HG03064 (cell line): ENCODE measurements at regions not wholly inside any gene's neighbourhood (a gene's known extent, or its start where the extent isn't known, plus 50 kb on each side); places are given as distances from the start of the nearest gene placed in this dataset.
A peak's percentile ranks its signal among the peaks of the same experiment; 100 is the strongest.

ENCODE experiments used
- ATAC-seq: cut with Tn5 transposase; IDR thresholded peaks from one replicate; pipeline ENCODE4 v1.9.1; 2021; ENCODE audit warnings: low read depth; ENCODE audit not compliant: unreplicated experiment

DNA sequence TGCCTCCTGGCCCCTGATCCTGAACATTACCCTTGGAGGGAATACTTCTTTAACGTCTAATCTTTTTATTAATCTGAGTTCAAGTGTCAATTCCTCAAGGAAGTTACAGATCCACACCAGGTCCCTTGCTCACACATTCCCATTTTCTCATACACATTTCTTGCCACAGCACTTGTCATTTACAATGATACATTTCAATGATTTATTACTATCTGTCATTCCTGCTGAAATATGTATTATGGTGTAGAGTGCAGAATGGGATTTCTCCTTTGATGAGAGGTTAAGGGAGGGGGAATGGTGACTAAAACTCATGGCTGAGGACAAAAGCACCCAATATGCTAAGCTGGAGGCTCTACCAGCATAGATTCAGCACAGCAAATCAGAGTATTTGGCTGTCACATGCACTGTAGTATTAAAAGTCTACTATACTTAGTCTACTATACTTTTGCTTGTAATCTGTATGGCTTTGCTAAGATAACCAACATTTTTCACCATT is 982.5 kb downstream of the TTLL7 start:
- no peak for ATAC-seq

- ATAC-seq, result no peak
These were observed 983.8 kb downstream of the TTLL7 start for GRCh38 chr1:83015163-83015562.

GRCh38 chr1:83012950-83013349 is 986.0 kb downstream of the TTLL7 start:
- no peak for ATAC-seq

DNA sequence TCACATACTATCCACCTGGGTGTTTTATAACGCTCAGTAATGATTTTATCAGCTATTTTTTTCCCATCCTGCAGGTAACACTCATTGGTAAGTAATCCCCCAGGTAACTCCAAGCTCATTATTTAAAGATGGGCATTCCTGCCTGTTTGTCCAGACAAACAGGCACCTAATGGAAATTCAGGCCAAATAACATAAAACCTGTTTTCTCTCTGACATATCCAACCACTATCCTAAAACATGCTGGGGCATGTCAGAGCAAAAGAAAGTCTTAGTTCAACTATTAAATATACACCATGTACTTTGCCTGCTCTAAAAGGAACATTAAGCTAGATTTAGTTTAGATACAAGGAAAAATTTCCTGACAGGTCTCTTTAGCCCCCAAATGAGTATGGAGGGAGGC is 987.7 kb downstream of the TTLL7 start:
- no peak for ATAC-seq

- no peak for ATAC-seq
These were observed 992.7 kb downstream of the TTLL7 start for GRCh38 chr1:83006271-83006670.

DNA sequence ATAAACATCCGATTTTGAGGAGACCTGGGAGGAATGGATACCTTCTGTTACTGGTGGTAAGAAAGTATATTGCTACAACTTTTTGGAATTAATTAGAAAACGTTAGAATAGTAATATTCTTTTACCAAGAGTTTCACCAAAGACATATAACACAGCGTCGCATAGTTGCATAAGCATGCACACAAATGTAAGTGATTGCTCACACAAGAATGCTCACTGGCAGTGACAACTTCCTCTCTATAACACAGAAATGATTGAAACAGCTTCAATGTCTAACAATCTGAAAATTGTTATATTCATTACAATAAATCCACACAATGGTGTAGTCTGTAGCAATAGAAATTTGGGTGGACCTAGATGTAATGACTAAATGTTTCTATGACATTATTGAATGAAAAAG is 998.6 kb downstream of the TTLL7 start:
- ATAC-seq, result no peak

DNA sequence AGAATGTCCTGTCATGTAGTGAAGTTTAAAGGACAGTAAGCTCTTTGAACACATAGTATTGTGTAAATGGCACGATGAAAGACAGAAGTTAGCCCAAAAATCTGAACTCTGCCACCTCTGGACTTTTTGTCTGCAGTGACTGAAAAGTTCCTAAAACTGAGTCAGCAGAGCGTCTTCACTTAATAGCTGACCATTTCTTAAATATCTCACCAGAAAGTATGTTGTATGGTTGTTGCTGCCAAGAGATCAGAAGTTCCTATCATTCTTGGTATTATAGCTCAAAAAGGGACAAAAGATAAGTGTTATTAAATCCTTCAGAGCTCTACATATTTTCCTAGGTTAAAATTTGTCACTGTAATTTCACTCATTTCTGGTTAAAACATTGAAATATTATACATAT is 1003.0 kb downstream of the TTLL7 start:
- ATAC-seq, result no peak

DNA sequence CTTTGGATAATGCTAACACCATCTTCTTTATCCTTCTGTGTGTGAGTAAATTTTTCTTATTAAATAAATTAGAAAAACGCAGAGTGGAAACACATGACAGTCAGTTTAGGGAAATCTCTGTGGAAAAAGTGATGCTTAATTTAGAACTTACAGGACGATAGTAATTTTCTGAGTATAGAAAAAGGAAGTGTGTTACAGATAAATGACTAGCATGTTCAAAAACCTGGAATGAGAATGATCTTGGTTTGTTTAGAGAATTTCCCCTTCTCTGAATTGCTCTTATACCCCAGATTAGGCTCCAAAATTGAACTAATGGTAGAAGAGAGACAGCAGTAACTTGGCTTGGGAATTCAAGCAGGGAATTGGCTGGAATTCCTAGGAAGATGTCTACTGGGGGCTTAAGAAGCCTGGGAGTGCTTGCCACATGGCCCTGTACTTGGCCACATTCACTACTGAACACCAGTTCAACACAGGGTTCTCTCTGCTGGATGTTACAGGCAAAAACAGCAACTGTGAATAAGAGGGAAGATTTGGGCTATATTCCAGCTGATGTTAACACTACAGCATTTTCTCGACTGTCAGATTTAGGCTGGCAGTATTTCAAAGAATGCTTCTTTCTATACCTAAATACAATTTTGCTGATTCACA is 1004.2 kb downstream of the TTLL7 start:
- no peak for ATAC-seq

DNA sequence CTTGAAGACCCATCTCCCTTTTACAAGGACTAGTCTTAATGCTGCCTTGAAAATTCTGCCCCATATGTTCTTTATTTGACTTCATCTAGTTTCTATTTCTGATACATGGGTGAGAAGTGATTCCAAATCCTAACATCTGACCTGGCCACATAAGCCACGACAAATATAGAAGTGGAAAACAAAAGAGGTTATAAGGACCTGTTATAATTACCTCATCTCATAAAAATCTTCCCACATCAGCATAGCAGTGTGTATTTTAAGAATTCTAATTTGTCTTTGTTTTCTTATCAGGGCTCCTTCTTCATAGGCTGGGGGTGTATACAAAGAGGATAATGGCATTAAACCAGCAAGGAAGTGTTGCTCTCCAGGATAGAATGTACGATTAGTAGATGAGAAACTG is 1007.4 kb downstream of the TTLL7 start:
- ATAC-seq, result no peak

DNA sequence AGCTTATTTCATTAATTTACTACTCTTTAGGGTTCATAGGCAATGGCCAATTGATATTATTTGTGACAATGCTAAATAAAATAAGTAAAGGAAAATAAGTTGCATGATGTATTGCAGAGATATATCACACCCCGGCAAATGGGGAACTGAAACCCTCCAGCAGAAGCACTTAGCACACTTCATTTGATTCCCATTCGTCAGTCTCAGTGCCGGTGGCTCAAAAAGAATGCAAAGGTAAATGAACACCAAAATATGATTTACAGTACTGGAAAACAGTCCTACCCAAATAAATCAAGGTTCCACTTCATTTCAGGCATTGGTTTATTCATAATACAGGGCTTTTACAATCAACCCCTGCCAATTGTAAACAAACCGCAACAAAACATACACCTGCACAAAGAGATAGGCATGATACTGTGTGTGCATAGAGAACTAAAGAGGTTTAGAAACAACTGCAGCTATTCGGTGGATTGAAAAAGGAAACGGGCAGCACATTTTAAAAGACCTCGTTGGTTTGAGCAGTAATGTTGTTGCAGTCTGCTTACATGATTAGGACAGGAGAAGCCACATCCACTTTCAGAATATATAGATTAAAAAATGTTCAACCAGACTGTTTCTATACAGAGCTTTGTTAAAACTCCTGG is 1019.2 kb downstream of the TTLL7 start:
- ATAC-seq, result peak; percentile 96

GRCh38 chr1:82978461-82979324 is 1020.2 kb downstream of the TTLL7 start:
- no peak for ATAC-seq

- no peak for ATAC-seq
These were observed 1025.9 kb downstream of the TTLL7 start for GRCh38 chr1:82972841-82973553.

GRCh38 chr1:82969340-82969739 is 1029.6 kb downstream of the TTLL7 start:
- no peak for ATAC-seq

- ATAC-seq, result no peak
These were observed 1036.3 kb downstream of the TTLL7 start for GRCh38 chr1:82962658-82963057.

DNA sequence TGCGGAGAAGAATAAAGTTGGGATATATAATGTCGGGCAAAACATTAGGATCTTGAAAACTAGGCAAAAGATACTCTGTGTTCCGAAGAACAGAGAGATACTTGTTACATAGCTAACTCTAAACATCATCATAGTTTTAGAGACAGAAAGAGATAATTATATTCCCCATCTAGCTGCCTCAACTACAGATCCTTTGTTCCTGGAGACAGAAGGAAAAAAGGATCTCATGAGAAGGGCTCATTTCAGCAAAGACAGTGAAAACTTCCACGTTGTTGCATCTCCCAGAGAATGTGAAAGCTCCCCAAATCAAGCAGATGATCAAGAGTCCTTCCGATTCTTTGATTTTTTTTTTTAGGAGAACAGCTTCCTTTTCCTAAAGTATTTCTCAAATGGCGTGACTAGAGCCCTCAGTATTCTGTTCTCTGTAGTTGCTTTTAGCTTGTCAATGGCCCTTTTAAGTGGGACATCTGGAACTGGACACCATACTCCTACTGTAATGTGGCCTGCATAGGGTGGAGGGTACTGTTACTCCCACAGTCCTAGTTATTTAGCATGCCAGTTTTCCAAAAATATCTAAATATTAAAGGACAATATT is 1048.2 kb downstream of the TTLL7 start:
- ATAC-seq, result no peak

DNA sequence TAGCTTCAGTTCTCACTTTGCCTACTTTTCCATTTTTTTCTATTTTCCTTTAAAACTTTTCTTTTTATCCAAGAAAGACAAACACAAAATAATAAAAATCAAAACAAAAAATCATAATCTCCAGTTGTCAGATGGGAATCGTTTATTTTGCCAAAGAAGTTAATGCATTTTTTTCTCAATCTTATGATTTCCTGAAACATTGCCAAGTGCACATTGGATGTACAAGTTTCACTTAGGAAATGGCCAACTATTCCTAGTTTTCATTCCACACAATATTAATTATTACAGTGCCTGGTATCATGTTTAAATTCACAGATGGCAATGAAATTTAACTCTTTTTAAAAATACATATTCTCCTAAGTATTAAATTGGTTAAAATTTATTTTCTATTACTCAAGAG is 1050.5 kb downstream of the TTLL7 start:
- no peak for ATAC-seq

- ATAC-seq, result no peak
These were observed 1051.7 kb downstream of the TTLL7 start for GRCh38 chr1:82947278-82947677.

DNA sequence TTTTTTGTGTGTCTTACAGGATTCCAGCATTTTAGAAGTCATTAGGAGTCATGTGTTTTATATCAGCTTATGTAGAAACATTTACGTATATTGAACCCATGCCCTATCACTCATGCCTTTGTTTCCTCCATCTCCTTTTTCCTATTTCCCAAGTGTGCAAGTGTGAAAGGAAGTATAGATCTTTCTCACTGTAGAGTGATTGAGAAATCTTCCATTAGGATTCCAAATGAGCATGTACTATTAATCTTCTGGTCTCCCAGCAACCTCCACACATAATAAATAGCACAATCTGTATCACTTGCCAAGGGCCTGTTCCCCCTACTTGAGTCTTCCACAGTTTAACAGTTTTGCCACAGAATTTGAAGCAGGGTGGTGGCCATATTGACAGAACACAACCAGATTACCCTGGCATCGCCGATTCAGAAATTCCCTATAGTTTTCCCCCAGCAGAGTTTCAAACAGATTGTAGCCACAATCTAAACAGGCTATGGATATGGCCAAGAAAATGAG is 1052.8 kb downstream of the TTLL7 start:
- ATAC-seq, result no peak

DNA sequence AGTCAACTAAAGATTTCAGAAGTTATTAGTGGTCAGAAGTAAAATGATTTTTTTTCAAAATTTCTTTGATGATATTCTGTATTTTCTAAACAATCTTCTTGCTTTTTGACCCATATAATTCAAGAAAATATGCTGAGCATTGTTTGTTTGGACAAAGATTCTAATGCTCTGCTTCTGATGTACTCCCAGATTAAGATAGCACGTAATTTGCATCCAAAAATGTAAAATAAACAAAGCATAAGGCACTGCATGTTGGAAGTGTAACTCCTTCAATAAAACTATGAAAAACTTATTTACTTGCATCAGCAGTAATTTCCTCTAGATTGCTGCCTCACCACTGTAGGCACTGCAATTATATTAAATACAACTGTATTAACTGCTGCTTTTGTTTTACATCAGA is 1054.1 kb downstream of the TTLL7 start:
- ATAC-seq, result no peak

DNA sequence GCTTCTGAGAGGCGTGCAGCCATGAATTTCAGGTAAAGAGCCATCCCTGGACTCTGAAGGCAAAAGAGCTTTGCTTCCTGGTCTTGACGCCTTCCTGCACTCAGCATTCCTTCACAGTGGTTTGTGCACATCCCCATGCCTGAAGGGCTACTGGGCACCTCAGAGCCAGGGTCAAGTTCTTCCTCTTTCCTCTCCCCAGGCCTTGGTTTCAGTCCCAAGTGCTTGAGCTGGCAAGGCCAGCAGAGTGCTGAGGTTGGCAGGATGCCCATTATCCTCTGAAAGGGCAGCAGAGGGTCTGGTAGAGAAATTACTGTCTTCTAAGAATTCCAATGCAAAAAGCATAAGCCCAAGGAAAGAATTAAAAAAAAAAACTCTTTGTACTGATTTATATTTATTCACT is 1064.9 kb downstream of the TTLL7 start:
- ATAC-seq, result no peak
